GM21723 (cell line): ENCODE measurements at regions not wholly inside any gene's neighbourhood (a gene's known extent, or its start where the extent isn't known, plus 50 kb on each side); places are given as distances from the start of the nearest gene placed in this dataset.
A peak's percentile ranks its signal among the peaks of the same experiment; 100 is the strongest.

Source experiments
- ATAC-seq: cut with Tn5 transposase; IDR thresholded peaks from one replicate; pipeline ENCODE4 v1.9.1; 2021; ENCODE audit warnings: mild to moderate bottlenecking, moderate library complexity; ENCODE audit not compliant: unreplicated experiment

DNA sequence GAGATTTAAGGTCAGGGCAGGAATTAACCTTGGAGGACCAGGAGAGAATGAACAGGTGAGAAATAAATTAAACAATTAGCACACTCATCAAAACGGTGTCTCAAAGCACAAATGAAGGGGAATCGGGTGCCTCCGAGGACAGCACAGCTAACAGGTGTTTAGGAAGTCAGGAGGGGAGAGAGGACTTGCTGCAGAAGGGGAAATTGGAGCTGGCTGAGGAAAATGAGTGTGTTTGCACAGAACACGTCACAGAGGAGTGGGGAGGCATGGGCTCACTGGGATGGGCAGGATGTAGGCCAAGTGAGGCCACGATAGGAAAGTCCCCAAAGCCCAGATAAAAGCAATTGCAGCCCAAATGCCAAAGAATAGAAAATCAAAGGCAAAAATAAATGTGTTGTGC is 121.7 kb downstream of the ZNF664 start:
- ATAC-seq, result no peak

DNA sequence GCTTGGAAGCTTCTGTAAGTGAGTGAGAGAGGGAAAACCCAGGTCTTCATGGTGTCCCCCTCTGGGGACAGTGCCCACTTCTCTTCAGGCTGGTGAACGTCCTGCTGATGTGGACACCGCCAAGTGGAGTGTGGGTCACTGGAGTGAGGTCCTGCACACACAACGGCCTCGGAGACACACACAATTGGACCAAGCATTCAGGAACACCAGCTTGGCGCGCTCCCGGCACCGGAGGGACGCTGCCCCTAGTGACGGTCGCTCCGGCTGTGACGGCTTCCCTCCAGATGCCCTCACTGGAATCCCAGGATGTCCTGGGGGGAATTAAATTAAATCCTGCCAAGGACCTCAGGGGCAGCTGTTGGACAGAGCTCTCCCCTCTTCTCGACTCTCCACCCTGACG is 123.1 kb downstream of the ZNF664 start:
- no peak for ATAC-seq

DNA sequence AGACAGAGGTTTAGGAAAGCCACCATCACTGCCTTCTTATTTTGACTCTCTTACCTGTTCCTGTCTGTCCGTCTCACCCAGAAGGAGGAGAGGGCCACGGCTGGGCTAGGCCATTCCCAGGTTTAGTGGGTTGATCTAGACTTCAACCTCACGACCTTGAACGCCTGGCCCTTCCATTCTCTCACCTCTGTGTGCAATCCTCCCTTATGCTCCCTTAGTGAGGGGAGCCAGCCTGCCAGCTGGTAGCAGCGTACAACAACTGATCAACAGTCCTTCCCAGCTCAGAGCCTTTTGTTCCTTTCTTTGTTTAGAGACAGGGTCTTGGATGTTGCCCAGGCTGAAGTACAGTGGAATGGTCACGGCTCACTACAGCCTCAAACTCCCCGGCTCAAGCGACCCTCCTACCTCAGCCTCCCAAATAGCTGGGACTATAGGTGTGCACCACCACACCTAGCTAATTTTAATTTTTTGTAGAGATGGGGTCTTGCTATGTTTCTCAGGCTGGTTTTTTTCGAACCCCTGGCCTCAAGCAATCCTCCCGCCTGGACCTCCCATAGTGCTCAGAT is 123.9 kb downstream of the ZNF664 start:
- no peak for ATAC-seq

DNA sequence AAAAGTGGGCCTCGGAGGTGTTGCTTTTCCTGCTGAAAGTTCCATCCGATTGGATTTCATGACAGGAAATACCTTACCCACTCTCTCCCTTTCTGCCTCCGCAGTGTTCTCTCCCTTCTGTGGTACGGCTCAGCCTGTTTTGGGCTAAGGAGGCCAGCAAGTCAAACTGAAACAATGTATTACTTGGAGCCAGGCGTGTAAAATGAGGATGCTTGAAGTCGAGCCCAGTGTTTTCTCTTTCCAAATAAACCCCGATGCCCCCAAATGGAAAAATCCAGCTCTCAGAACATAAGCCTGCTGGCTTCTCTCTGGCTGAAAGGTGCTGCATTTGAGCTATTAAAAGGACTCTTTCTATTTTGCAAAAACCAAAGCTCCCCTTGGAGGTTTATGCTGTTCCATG is 124.7 kb downstream of the ZNF664 start:
- no peak for ATAC-seq

DNA sequence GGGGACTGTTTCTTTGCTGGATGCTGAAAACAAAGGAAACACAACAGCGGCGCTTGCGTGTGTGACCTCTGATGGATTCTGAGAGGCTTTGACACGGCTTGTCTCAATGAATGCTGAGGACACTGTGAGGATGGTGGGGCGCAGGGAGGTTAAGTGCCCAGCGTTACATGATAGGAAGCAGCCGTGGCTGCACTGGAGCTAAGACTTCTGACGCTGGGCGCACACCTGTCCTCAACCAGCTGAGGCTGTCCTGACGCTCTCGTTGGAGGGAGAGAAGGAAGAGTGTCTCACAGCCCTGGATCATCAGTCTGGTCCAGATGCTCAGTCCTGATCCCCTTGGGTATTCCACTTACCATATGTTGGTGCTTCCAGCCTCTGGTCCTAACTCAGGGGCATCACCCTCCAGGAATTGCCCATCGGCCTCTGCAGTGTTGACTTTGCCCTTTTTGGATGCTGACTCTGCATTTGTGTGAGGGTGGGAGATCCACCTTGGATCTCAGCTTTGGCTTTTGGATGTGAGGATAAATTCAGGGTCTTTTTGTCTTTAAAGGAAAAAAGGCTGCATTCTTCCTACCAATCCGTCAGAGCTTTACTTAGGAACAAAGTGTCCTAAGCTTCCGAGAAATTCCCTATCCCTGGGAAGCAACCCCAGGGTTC is 125.2 kb downstream of the ZNF664 start:
- ATAC-seq, result no peak

DNA sequence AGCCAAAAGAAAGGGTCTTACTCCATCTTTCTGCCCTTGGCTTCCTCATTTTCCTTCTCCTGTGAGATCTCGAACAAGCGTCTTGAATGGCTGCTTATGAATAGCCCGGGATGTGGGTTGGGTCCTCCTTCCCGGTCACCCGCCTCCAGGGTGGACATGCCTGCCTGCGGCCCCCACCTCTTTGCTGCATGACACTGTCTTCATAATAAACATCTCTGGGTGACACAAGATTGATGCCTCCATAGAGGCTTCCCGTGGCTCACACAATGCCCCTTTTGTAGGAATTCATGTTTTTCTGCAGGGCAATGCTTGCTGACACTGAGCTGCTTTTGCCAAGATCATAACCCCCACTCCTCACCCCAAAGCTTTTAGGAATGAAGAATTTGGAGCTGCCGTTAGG is 125.9 kb downstream of the ZNF664 start:
- no peak for ATAC-seq

DNA sequence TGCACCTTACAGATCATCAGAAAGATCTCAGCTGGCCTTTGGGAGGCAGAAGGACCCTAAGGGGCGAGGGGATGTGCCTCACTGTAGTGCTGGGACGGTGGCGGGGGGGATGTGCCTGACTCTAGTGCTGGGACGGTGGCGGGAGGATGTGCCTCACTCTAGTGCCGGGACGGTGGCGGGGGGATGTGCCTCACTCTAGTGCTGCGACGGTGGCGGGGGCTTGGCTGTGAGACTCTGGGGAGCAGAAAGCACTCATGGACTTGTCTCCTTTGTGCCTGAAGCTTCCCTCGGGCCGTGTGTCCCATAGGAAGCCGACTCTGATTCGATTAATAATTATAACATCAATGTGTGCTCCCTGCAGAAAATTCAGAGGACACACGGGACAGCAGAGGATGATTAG is 126.6 kb downstream of the ZNF664 start:
- no peak for ATAC-seq

DNA sequence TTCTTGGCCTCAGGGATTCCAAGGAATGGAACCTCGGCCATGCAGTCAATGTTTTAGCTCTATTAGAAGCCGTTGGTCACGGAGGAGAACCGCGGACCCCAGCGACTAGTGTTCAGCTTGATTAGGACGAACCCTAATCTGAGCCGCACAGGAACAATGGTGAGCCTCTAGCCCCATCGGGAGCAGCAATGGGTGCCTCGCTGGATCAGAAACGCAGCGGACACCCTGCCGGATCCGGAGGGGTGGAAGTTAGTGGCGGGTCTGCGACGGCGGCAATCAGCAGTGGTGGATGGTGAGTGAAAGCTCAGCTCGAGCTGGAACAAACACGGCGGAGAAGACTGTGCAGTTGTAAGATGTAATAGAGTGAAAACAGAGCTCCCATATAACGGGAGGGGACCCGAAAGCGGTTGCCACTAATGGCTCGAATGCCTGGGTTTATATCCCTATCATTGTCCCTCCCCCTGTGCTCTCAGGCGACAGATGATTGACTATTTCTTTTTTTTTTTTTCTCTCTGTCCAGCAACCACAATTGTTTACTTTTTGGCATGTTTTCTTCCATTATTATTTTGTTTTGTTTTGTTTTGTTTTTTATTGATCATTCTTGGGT is 127.7 kb downstream of the ZNF664 start:
- no peak for ATAC-seq

DNA sequence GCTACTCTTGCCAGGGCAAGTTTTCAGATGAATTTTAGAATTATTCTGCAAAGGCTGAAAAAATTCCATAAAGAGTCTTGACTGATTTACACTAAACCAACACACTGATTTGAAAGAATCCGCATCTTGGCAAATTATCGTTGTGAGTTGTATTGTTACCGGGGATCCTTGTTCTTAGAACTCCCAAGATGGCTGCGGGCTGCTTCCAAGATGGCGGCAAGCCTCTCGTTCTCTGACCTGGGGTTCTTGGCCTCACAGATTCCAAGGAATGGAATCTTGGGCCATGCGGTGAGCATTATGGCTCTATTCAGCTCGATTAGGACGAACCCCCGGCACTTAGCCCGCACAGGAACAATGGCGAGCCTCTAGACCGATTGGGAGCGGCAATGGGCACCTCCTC is 132.5 kb downstream of the ZNF664 start:
- ATAC-seq, result no peak

DNA sequence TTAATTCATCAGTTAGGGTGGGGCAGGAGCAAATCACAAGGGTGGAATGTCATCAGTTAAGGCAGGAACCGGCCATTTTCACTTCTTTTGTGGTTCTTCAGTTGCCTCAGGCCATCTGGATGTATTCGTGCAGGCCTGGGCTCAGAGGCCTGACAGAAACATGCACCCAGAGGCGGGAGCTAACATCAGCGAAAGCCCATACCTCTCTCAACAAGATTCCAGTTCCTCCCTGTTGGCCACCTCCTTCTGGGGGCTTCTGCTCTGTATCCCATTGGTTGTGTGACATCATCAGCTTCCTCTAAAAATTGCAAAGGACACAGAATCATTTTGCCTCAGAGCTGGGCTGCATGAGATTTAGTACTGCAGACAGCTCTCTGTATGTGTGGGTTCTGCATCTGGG is 134.3 kb downstream of the ZNF664 start:
- ATAC-seq, result no peak

DNA sequence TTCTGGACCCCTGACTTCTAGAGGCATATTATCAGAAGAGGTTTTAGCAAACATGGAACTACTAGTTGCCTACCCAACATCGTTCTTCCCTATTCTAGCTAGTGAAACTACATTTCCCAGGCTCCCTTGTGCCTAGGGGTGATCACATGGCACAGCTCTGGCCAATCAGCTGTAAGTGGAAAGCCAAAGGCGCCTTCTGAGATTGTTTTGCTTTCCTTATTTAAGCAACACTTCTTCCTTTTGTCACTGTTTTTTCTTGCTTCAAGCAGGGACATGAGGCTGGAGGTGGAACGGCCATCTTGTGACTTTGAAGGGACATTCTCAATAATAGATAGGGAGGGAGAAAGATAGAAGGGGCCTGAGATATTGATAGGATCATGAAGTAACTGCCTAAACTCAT is 136.7 kb downstream of the ZNF664 start:
- no peak for ATAC-seq

DNA sequence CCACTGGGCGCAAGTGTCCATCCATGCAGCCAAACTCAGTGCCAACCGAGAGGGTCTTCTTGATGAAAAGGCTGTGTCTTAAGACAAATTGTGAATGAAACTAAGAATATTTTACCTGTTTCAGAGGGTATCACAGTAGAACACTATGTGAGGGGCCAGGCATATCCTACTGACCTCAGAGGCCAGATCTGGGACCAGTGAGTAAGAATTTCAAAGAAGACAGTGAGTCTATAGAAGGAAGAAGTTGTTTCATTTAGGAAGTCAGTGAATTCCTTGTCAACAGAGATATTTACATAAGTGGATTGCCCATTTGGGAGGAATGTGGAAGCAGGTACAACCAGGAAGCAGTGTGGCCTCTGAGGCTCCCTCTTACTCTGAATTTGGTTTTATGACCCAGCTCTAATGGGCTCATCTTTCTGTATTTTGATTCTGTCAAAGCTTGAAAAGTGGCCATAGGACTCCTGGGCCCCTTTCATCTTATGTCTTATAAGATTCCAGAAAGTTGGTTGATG is 137.4 kb downstream of the ZNF664 start:
- ATAC-seq, result no peak

DNA sequence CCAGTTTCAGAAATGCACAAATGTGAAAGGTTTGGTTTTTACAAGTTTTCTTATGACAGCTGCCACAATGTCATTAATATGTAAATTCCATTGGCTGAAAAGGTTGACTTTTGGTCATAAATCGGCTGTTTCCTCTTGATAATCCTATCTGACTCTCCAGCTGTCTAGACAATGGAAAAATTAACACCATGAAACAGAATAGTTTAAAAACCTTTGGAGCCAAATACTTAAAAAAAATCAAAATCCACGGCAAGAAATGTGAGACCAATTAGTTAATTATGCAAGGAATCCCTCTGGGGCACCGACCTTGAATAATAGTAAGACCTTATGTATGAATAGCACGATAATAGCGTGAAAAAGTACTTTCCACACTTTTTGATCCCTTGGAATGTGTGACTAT is 138.0 kb downstream of the ZNF664 start:
- ATAC-seq, result no peak

DNA sequence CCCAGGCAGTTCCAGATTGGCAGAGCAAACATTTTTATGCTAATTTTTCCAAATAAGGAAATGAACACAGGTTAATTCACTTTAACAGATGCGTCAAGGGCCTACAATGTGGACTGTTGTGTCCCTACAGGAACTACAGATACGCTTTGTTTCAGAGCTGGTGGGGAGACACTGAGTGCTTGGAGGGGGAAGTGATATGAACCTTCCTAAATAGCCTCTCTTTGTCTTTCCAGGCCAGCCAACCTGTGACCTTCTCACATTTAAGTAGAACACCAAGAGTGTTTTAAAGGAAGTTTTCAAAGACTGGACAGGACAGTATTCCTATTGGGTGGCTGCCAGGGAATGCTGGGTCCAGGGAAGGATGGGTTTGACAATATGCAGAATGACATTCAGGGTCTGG is 141.3 kb downstream of the ZNF664 start:
- no peak for ATAC-seq

DNA sequence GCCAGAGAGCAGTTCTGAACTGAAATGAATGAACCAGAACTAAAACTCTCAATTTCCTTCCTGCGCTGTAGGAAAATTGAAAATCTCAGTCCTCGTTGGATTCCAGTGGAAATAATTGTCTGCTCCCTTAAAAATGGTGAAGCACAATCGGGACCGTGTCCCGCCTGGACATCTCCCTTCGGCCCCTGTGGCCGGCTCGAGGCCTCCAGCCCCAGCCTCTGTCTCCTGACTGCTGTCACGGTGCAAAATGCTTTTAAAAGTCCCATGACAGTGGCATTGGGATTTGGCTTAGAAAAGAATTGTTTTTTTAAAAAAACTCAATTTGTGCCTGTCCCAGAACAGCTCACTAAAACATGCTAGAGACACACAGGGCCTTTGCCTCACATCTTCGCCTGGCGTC is 142.5 kb downstream of the ZNF664 start:
- ATAC-seq, result no peak

DNA sequence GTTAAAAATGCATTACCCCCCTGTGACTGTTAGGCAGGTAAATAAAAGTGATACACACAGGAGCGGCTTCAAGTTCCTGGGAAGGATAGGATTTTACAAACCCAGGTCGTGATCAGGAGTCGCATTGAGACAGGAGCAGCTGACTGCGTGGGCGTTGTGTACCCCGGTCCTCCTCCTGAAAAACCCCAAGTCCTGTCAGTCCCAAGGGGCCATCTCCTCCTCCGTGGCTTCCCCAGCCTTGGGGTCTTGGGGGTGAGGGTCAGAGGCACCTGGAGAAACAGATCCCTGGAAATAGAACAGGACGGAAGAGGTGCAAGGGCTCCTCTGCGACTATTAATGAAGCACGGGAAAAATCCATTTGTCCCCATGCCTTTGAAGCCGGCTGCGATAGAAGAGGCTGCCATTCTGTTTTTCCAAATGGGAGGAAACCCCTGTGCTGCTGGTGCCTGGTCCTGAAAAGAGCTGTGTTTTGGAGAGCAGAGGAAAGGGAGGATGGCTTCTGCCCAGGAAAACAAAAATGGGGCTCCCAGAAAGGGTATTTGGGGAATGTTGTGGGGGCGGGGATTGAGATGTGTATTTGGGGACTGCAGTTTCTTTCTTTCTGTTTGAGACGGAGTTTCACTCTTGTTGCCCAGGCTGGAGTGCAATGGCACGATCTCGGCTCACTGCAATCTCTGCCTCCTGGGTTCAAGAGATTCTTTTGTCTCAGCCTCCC is 143.1 kb downstream of the ZNF664 start:
- ATAC-seq, result no peak

DNA sequence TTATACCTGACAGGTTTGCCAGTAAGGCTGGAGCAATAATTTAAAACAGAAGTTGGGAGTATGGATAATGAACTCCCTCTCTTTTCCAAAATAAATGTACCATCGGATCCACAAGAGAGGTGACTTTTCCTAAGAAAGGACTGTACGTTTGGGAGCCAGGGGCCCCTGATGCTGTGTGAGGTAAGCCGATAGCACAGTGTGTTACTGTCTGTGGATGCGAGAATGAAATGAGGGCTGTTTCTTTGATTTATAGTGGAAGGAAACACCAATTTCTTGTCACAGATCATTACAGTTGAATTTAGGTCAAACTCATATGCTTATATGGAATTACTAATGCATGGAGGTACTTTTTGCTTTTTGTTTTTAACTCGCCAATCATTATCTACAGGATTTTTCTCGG is 147.7 kb downstream of the ZNF664 start:
- no peak for ATAC-seq

DNA sequence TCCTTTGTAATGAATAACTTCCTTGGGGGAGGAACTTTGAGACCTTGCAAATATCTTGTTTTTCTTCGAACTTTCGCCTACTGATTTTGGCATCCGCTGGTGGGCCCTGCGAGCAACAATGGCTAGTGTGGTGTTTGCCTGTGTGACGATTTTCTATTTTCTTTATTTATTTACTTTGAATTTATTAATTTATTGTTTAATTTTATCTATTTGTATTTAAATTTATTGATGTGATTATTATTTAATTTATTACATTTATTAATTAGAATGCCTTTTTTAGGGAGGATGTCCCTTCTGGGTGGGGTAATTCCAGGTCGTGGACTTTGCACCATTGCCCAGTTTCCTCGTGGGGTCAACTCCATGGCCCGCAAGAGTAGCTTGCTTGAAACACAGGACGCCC is 149.7 kb downstream of the ZNF664 start:
- no peak for ATAC-seq

DNA sequence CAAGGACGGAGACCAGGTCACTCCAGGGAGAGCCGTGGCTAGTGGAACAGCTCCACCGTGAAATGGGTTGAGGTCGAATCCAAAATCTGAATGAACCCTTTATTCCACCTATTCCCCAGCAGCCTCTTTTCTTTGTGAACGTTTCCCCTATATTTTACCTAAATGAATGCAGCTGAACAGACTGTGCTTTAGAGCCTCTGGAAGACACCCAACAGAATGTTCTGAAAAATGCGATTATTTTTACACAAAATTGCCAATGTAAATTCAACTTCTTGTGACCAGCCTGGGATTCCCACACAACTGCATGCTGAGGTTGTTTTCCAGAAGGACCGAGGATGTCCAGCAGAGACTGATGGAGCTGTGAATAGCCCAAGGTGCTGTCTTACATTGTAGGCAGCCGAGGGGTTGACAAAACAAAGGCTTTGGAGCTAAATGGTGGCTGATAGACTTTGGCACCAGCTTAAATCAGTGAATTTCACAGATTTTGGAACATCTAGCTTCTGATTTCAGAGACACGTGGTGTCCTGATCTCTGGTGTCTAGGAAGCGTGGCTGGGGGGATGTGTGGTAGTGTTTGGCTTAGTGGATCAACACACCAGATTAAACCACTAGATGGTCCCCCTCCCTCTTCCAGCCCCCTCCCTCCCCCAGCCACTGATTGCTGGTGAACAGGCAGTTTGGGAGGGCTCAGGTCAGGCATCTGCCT is 150.4 kb downstream of the ZNF664 start:
- ATAC-seq, result no peak

DNA sequence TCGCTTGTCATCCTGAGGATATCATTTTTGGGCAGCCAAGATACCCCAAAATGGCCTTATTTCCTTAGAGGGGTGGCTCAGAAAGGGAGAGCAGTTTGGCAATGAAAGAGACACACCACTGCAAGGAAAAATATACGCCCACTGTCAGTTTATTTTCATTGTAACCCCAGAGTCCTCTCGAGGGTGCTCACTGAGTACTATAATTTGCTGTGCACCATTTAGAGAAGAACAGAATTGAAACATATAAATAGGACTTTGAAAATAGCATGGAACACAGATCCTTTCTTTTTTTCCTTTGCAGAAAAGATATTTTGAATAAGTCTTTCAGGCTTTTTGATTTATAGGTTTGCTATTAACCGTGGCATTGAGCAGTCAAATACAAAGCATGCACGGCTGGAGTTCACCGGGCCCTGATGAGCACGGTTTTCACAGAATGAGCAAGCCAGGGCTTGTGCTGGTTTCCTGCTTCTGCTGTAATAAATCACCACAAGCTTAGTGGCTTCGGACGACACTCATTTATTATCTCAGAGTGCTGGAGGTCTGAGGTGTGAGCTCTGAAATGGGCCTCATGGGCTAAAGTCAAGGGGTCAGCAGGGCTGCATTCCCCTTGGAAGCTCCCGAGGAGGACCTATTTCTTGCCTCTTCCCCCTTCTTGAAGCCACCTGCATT is 152.3 kb downstream of the ZNF664 start:
- peak; percentile 85 for ATAC-seq
